ENCODE measurements at regions not wholly inside any gene's neighbourhood (a gene's known extent, or its start where the extent isn't known, plus 50 kb on each side); places are given as distances from the start of the nearest gene placed in this dataset.

GRCh38 chr5:19189176-19189575, 798.8 kb downstream of the CDH18 start:
- DNase-seq (ENCODE audit: low read depth in 1 of 2, low spot score in 1 of 2): no peak
- no peak for TF ChIP-seq REST (IDR thresholded peaks at IDR 0.05; ENCODE audit: insufficient replicate concordance, low read depth)
- no peak for TF ChIP-seq POLR2AphosphoS5 (IDR thresholded peaks at IDR 0.05; ENCODE audit: low read depth)
- no peak for TF ChIP-seq CTCF (IDR thresholded peaks at IDR 0.05; ENCODE audit: insufficient read depth, low read length)
- no peak for TF ChIP-seq GABPA (IDR thresholded peaks at IDR 0.05; ENCODE audit: low read depth)
- TF ChIP-seq SPI1 (IDR thresholded peaks at IDR 0.05; ENCODE audit: borderline replicate concordance, low read depth): no peak
- Histone ChIP-seq H3K27ac (replicated peaks) (no peak overlapping the region), H3K4me3 (replicated peaks; ENCODE audit: insufficient read depth, low read length) (no peak overlapping the region), H3K27me3 (ENCODE audit: insufficient read depth, poor library complexity, severe bottlenecking) (no peaks in the 10 kb centered on the region)

GRCh38 chr5:19193631-19194030, 794.4 kb downstream of the CDH18 start:
- no peaks in the 10 kb centered on the region for H3K27me3 ChIP-seq (ENCODE audit: insufficient read depth, poor library complexity, severe bottlenecking)
- no peak for TF ChIP-seq POLR2AphosphoS5 (IDR thresholded peaks at IDR 0.05; ENCODE audit: low read depth)
- TF ChIP-seq CTCF (IDR thresholded peaks at IDR 0.05; ENCODE audit: insufficient read depth, low read length): no peak
- TF ChIP-seq SPI1 (IDR thresholded peaks at IDR 0.05; ENCODE audit: borderline replicate concordance, low read depth): no peak
- TF ChIP-seq GABPA (IDR thresholded peaks at IDR 0.05; ENCODE audit: low read depth): no peak
- no peak for TF ChIP-seq REST (IDR thresholded peaks at IDR 0.05; ENCODE audit: insufficient replicate concordance, low read depth)

GRCh38 chr5:19196631-19197030, 791.4 kb downstream of the CDH18 start:
- Histone ChIP-seq H3K27ac (replicated peaks) (no peak overlapping the region), H3K27me3 (ENCODE audit: insufficient read depth, poor library complexity, severe bottlenecking) (no peaks in the 10 kb centered on the region), H3K4me3 (replicated peaks; ENCODE audit: insufficient read depth, low read length) (no peak overlapping the region)
- TF ChIP-seq REST (IDR thresholded peaks at IDR 0.05; ENCODE audit: insufficient replicate concordance, low read depth) (no peak), CTCF (IDR thresholded peaks at IDR 0.05; ENCODE audit: insufficient read depth, low read length) (no peak), POLR2AphosphoS5 (IDR thresholded peaks at IDR 0.05; ENCODE audit: low read depth) (no peak), GABPA (IDR thresholded peaks at IDR 0.05; ENCODE audit: low read depth) (no peak), SPI1 (IDR thresholded peaks at IDR 0.05; ENCODE audit: borderline replicate concordance, low read depth) (no peak)
- no peak for DNase-seq (ENCODE audit: low read depth in 1 of 2, low spot score in 1 of 2)

More at GRCh38 chr5:19193631-19194030, 794.4 kb downstream of the CDH18 start:
- H3K4me3 ChIP-seq (replicated peaks; ENCODE audit: insufficient read depth, low read length): no peak overlapping the region
- no peak overlapping the region for H3K27ac ChIP-seq (replicated peaks)
- DNase-seq (ENCODE audit: low read depth in 1 of 2, low spot score in 1 of 2): no peak

Measured in HL-60 (cell line).